ENCODE measurements at regions not wholly inside any gene's neighbourhood (a gene's known extent, or its start where the extent isn't known, plus 50 kb on each side); places are given as distances from the start of the nearest gene placed in this dataset.
"Not testable (repeated sequence)": the region's sequence is repeated elsewhere in the genome, so short reads cannot be mapped to it uniquely, and the experiment has no call there.

DNA sequence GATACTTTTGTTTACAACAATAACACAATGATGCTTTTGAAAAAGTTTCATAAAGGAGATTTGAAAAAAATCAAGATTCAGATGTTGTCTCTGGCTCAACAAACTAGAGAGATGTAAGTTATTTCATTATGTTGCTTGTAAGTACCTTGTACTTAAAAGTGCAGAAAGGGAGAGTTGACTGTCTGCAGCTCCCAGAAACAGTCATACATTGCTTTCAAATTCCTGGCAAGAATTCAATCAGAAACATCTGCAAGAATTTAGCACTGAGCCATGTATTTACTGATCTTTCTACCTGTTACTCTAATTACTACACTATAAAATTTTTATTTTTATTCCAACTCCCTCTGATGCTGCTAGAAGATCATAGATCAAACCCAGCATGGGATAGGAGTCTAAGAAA is 1261.3 kb upstream of the SPRY2 start:
- no peak for DNase-seq

DNA sequence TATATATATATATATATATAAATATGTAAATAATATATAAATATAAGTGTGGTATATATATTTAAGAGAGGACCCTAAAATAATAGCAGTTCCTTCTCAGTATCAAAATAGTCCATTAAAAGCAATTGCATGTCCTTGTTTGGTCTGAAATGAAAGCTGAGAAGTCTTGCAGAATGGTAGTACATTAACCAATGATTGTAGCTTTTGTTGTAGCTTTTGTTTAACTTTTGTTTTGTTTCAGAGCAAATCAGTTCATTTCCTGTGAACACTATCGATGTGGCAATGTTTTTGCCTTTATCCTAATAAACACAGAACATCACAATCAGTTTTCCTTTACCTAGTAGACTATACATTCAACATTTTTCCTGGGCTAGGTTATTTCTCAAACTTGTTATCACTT is 1256.2 kb upstream of the SPRY2 start:
- DNase-seq = no peak

DNA sequence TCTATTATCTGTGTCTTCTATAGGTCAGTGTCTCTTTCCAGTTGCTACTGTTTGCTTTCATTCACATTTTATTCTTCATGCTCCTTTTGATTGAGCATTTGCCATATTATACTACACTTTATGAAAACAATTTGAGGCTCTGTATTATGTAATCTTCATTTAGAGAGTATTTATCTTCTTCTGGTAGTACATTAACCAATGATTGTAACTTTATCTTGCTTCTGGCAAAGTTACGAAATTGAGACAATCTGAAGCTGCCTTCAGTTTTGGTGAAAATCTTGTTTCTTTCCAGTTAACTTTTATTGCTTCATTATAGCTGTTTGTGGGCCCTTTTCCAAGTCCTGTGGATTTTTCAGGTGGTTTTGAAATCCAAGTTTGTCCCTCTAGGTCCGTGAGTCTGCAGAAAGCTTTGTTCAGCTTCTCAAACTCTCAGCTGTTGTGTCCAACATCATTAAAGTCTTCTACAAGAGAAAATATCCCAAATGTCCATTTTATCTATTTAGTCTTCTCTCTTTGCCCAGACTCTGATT is 1255.4 kb upstream of the SPRY2 start:
- DNase-seq = no peak

- DNase-seq = no peak
These were observed 1250.7 kb upstream of the SPRY2 start for GRCh38 chr13:81591528-81592220.

DNA sequence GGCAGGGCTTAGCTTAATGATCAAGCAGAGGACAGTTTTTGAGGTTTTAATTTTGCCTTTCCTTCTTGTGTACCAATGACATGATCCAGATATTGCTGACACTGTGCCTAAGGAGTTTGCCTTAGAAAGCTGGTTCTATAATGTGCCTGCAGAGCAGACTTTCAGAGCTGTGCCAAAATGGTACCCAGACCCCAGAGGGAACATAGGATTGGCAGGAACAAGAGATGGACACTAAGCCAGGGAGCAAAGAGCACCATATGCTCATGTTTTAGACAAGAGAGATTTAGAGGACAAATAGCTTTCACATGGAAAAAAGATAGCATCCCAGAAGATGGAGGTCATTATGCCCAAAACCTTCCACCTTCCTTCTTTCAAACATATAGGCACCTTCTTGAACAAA is 1241.5 kb upstream of the SPRY2 start:
- DNase-seq = no peak

GRCh38 chr13:81577601-81578195 is 1236.8 kb upstream of the SPRY2 start:
- DNase-seq = no peak

DNA sequence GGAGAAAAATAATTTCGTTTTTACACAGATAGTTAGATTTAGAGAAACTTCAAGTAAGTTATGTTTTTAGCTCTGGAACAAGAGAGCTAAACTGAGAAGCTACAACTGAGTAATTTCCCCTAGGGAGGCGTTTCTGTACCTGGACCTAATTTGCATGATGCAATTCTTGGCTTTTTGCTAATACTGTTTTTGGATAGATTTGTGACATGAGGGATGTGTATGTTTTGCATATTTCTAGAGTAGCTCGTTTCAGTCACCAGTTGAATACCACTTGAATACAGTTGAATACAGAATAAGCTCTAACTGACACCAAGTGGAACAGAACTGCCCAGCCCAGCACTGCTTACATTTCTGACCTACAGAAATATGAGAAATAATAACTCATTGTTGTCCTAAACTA is 1227.9 kb upstream of the SPRY2 start:
- DNase-seq = no peak

- no peak for DNase-seq
These were observed 1224.9 kb upstream of the SPRY2 start for GRCh38 chr13:81565849-81566248.

- DNase-seq = no peak
These were observed 1222.2 kb upstream of the SPRY2 start for GRCh38 chr13:81563091-81563490.

DNA sequence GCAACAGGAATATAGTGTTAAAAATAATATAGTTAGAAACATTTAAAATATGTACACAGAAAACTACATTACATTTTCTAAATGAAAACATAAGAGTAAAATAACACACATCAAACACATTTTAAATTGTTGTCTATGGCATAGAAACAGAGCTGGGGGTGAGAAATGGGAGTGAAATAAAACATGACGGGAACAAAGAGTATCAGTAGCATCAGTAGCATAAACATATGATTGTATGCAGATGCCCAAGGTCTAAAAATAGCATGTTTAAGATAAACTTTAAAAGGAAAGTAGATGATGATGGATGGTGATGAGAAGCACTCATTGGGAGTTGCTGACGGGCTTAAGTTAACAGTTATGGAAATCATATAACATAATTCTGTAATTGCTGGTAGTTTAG is 1221.7 kb upstream of the SPRY2 start:
- no peak for DNase-seq

- no peak for DNase-seq
These were observed 1210.1 kb upstream of the SPRY2 start for GRCh38 chr13:81551036-81551435.

- DNase-seq = not testable (repeated sequence)
These were observed 1205.4 kb upstream of the SPRY2 start for GRCh38 chr13:81546294-81546693.

- no peak for DNase-seq
These were observed 1199.9 kb upstream of the SPRY2 start for GRCh38 chr13:81540777-81541176.

GRCh38 chr13:81539643-81540150 is 1198.8 kb upstream of the SPRY2 start:
- no peak for DNase-seq

GRCh38 chr13:81498969-81499368 is 1158.0 kb upstream of the SPRY2 start:
- DNase-seq = no peak

GRCh38 chr13:81493144-81493543 is 1152.2 kb upstream of the SPRY2 start:
- no peak for DNase-seq

- no peak for DNase-seq
These were observed 1151.5 kb upstream of the SPRY2 start for GRCh38 chr13:81492449-81492848.

GRCh38 chr13:81488021-81488420 is 1147.1 kb upstream of the SPRY2 start:
- no peak for DNase-seq

DNA sequence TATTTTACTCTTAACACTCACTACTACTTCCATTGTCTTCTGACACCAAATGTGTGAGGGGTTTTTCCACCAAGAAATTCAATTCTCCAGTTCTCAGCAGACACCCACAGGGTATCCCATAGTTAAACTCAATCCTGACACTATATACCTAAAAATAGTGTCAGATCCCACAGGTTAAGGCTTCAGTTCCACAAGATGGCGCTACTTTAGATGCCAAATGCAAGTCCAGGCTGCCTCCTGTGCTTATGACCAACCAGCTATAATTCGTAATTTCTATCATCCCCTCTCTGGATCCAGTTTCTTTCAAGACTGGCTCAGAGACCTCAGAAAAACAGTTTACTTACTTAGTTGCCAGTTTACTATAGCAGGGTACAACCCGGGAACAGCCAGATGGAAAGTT is 1146.2 kb upstream of the SPRY2 start:
- no peak for DNase-seq

GRCh38 chr13:81480634-81481033 is 1139.7 kb upstream of the SPRY2 start:
- no peak for DNase-seq

DNA sequence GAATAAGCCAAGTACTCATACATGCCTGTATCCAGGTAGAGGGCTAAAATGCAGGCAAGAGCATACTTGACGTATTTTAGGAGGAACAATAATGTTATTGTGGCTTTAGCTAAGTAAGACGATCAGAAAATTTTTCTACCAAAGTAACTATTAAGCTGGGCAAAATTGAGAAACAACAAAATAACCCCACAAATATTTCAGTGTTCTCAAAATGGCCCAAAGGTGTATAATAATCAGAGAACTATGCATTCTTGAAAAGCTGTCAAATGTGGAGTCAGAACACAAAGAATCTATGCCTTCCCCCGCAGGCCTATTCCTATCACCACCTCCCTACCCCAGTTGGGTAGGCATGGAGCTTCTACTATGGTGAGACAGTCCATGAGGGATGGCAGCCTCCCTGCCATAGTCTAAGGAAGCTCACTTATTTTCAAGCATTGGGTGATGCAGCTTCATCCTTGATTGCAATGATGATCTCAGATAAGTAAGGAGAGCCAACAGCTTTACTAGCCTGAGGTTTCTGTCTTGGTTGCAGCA is 1132.5 kb upstream of the SPRY2 start:
- no peak for DNase-seq

- DNase-seq = no peak
These were observed 1117.2 kb upstream of the SPRY2 start for GRCh38 chr13:81458170-81458569.

- DNase-seq = no peak
These were observed 1105.5 kb upstream of the SPRY2 start for GRCh38 chr13:81446441-81446840.

- DNase-seq = no peak
These were observed 1102.0 kb upstream of the SPRY2 start for GRCh38 chr13:81442904-81443303.

Data from T-helper 1 cell (primary cell).